Upper lobe of left lung (tissue), 6 donors: ENCODE measurements at regions not wholly inside any gene's neighbourhood (a gene's known extent, or its start where the extent isn't known, plus 50 kb on each side); places are given as distances from the start of the nearest gene placed in this dataset.

Experiments used
- ATAC-seq, 2 donors: fragments of 200-7000 bp; cut with Tn5 transposase; one replicate each; pipeline ENCODE4 v1.9.1; 2022; ENCODE audit warnings: mild to moderate bottlenecking in 2 of 2, moderate library complexity in 2 of 2; ENCODE audit not compliant: low FRiP score in 2 of 2
- DNase-seq, 2 donors: peaks; one replicate each; pipeline ENCODE4 v3.0.0-alpha.2; 2019 to 2020
- H3K27ac ChIP-seq, 4 donors: fragments of 200-600 bp; sonication (generic); one replicate each; pipeline ENCODE4 v1.5.1; 2016 to 2019
- H3K27me3 ChIP-seq, 4 donors: fragments of 200-600 bp; sonication (generic); one replicate each; pipeline ENCODE4 v1.5.1; 2017 to 2019
- H3K36me3 ChIP-seq, 4 donors: fragments of 200-600 bp; sonication (generic); one replicate each; pipeline ENCODE4 v1.5.1; 2016 to 2019
- H3K4me1 ChIP-seq, 4 donors: fragments of 200-600 bp; sonication (generic); one replicate each; pipeline ENCODE4 v1.5.1; 2018 to 2019
- H3K4me3 ChIP-seq, 4 donors: fragments of 200-600 bp; sonication (generic); one replicate each; pipeline ENCODE4 v1.5.1; 2017 to 2019; ENCODE audit warnings: mild to moderate bottlenecking in 2 of 4, moderate library complexity in 1 of 4
- H3K9me3 ChIP-seq, 4 donors: fragments of 200-600 bp; sonication (generic); one replicate each; pipeline ENCODE4 v1.5.1; 2018 to 2019
- EP300 ChIP-seq, 4 donors: sonication (generic); formaldehyde crosslinking; IDR thresholded peaks; one replicate each; pipeline ENCODE4 v1.5.1; 2017; ENCODE audit warnings: antibody characterized with exemption in 4 of 4, control low read depth in 2 of 4
- POLR2A ChIP-seq, 4 donors: fragments of 450-650 bp; IDR thresholded peaks; one replicate each; pipeline ENCODE4 v1.5.1; 2016 to 2017; ENCODE audit warnings: antibody characterized with exemption in 4 of 4, mild to moderate bottlenecking in 2 of 4
- POLR2AphosphoS5 ChIP-seq, 2 donors: sonication (generic); formaldehyde crosslinking; IDR thresholded peaks; one replicate each; pipeline ENCODE4 v1.5.1; 2017; ENCODE audit warnings: antibody characterized with exemption in 2 of 2
- WGBS, 2 donors: methylation state at CpG; one replicate each; pipeline ENCODE4 v1.1.5; 2017 to 2018; 5-methylcytosine and 5-hydroxymethylcytosine counted together
- TF ChIP-seq, protein P1 (sequence below), 6 experiments: fragments of 450-650 bp in 4 of 6; fragments of 200-600 bp in 2 of 6; sonication (generic) in 2 of 6; IDR thresholded peaks; one replicate each; pipeline ENCODE4 v1.5.1; 2016 to 2019; ENCODE audit warnings: antibody characterized with exemption in 6 of 6
- donor health status: DM: no; HTN: no; CAD: no; lungs with moderate emphysema.
- donor health status: DM: no; HTN: yes; CAD: no; lungs with severe emphysema.

DNA sequence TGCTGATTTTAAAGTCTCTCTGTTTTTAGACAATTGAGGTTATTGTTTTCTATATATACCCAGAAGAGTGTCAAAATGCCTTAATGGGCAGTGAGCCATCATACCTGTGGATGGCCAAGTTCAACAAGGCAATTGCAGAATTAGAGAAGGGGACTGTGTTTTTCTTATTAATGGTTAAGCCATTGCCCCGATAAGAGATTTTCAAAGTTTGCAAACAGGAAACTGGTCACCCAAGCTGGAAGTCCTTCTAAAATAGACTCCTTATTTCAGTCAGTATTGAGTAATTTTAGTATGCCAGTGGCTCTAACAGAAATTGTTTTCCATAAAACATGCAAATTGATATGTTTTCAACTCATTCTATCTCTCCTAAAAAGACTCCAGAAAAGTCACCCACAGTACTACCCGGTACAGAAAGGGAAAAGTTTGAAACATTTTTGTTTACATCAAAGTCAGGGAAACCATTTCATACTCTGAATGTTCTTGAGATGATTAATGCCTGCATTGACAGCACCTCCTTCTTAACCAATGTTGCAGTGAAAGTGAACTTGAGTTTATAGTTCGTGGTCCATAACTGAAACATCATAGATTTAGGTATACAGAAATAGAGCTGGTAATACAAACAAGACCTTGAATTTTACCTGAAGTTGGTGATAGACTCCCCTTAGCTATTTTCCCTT is 191.1 kb downstream of the TMX1 start:
- 39 to 49% methylated on average over 3 of the region's 3 CpGs for WGBS, 2 donors
- TF ChIP-seq POLR2A (IDR thresholded peaks at IDR 0.05), result no peak
- ATAC-seq, result no peak
- H3K36me3 ChIP-seq, result no peaks in the 10 kb centered on the region
- no peaks in the 10 kb centered on the region for H3K27me3 ChIP-seq
- H3K4me3 ChIP-seq, result no peak overlapping the region
- no peak overlapping the region for H3K27ac ChIP-seq
- H3K4me1 ChIP-seq, result peaks cover 0 to 9% (median 0%) of the 10 kb centered on the region in 4 donors
- no peaks in the 10 kb centered on the region for H3K9me3 ChIP-seq
- no peak for DNase-seq

DNA sequence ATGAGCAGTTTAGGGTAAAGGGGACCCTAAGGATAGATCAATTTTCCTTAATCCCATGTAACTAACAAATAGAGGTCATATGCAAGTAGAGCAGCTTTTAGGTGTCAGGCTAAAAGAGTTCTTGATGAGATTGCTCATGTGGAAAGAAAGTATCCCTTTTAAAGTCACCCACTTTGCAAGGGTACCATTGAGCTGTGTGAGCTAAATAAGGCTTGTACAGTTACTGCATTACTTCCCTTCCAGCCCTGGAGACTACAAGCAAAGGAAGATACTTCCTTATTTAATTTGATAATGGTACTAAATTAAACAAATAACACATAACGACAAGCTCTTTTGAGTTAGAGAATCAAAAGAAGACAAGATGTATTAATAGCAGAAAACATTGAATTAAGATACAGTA is 191.7 kb downstream of the TMX1 start:
- DNase-seq, result no peak
- Histone ChIP-seq H3K27ac (no peak overlapping the region), H3K4me3 (no peak overlapping the region), H3K27me3 (no peaks in the 10 kb centered on the region), H3K9me3 (no peaks in the 10 kb centered on the region), H3K4me1 (peaks cover 0 to 9% (median 0%) of the 10 kb centered on the region in 4 donors), H3K36me3 (no peaks in the 10 kb centered on the region)
- TF ChIP-seq POLR2AphosphoS5 (IDR thresholded peaks at IDR 0.05), result no peak
- TF ChIP-seq POLR2A (IDR thresholded peaks at IDR 0.05), result no peak
- TF ChIP-seq, protein P1, sequence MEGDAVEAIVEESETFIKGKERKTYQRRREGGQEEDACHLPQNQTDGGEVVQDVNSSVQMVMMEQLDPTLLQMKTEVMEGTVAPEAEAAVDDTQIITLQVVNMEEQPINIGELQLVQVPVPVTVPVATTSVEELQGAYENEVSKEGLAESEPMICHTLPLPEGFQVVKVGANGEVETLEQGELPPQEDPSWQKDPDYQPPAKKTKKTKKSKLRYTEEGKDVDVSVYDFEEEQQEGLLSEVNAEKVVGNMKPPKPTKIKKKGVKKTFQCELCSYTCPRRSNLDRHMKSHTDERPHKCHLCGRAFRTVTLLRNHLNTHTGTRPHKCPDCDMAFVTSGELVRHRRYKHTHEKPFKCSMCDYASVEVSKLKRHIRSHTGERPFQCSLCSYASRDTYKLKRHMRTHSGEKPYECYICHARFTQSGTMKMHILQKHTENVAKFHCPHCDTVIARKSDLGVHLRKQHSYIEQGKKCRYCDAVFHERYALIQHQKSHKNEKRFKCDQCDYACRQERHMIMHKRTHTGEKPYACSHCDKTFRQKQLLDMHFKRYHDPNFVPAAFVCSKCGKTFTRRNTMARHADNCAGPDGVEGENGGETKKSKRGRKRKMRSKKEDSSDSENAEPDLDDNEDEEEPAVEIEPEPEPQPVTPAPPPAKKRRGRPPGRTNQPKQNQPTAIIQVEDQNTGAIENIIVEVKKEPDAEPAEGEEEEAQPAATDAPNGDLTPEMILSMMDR (IDR thresholded peaks at IDR 0.05), result no peak
- no peak for TF ChIP-seq EP300 (IDR thresholded peaks at IDR 0.05)
- no peak for ATAC-seq
- WGBS, 2 donors, result 47 to 51% methylated on average over 1 of the region's 1 CpG

DNA sequence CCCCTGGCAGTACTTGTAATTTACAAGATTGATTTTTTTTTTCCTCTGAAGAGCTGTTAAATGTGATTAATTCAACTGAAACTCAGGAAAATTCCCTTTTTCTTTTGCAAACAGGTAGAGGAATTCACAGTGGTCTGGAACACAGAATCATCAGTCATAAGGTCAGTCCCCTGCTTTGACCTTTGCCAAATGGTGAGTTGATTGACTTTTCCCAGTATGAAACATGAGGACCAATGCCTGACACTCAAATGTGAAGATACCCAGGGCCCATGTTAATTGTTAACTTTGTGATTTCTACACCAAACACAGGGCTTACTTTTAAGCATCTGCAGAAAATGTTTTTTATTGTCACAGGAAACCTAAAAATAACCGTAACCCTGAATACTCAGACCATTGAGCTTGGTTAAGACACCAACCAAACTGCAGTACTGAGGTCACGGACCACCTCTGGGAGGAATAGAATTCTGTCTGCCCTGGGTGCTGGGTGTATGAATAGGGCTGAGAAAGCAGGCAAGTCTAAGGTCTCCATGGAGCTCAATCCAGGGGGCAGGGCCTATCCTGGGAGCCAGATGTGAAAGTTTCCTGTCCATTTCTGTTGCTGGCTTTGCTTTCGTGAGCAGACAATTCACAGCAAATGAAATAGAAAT is 192.4 kb downstream of the TMX1 start:
- no peaks in the 10 kb centered on the region for H3K36me3 ChIP-seq
- TF ChIP-seq, protein P1 (IDR thresholded peaks at IDR 0.05), result no peak
- TF ChIP-seq EP300 (IDR thresholded peaks at IDR 0.05) (no peak), POLR2A (IDR thresholded peaks at IDR 0.05) (no peak), POLR2AphosphoS5 (IDR thresholded peaks at IDR 0.05) (no peak)
- peaks cover 0 to 9% (median 0%) of the 10 kb centered on the region in 4 donors for H3K4me1 ChIP-seq
- WGBS, 2 donors, result 86 to 99% methylated on average over 3 of the region's 3 CpGs
- no peaks in the 10 kb centered on the region for H3K9me3 ChIP-seq
- H3K4me3 ChIP-seq, result no peak overlapping the region
- no peaks in the 10 kb centered on the region for H3K27me3 ChIP-seq
- no peak for DNase-seq
- H3K27ac ChIP-seq, result no peak overlapping the region
- ATAC-seq, result no peak

DNA sequence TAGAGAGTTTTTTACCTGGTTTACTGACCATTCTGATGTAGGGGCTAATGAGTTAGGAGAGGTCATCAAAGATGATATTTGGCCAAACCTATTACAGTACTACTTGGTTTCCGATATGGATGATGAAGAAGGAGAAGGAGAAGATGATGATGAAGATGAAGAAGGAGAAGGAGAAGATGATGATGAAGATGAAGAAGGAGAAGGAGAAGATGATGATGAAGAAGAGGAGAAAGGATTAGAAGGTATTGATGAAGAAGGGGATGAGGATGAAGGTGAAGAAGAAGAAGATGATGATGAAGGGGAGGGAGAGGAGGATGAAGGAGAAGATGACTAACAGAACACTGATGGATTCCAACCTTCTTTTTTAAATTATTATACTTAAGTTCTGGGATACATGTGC is 196.6 kb downstream of the TMX1 start:
- TF ChIP-seq POLR2A (IDR thresholded peaks at IDR 0.05) (no peak), POLR2AphosphoS5 (IDR thresholded peaks at IDR 0.05) (no peak), EP300 (IDR thresholded peaks at IDR 0.05) (no peak)
- TF ChIP-seq, protein P1 (IDR thresholded peaks at IDR 0.05), result no peak
- Histone ChIP-seq H3K27me3 (no peaks in the 10 kb centered on the region), H3K27ac (no peak overlapping the region), H3K4me1 (no peaks in the 10 kb centered on the region), H3K36me3 (no peaks in the 10 kb centered on the region), H3K9me3 (no peaks in the 10 kb centered on the region), H3K4me3 (no peak overlapping the region)
- DNase-seq (no peak), ATAC-seq (no peak)
- 95 to 100% methylated on average over 1 of the region's 1 CpG for WGBS, 2 donors

- WGBS, 2 donors, result 31 to 32% methylated on average over 4 of the region's 4 CpGs
- Histone ChIP-seq H3K36me3 (no peaks in the 10 kb centered on the region), H3K27ac (no peak overlapping the region), H3K27me3 (no peaks in the 10 kb centered on the region), H3K4me1 (no peaks in the 10 kb centered on the region), H3K9me3 (no peaks in the 10 kb centered on the region), H3K4me3 (no peak overlapping the region)
- DNase-seq, result no peak
- no peak for ATAC-seq
- no peak for TF ChIP-seq POLR2A (IDR thresholded peaks at IDR 0.05)
- TF ChIP-seq, protein P1 (IDR thresholded peaks at IDR 0.05), result no peak
- no peak for TF ChIP-seq EP300 (IDR thresholded peaks at IDR 0.05)
- no peak for TF ChIP-seq POLR2AphosphoS5 (IDR thresholded peaks at IDR 0.05)
Measured at GRCh38 chr14:51439896-51440295, 199.8 kb downstream of the TMX1 start.
